22Rv1 (cell line): ENCODE measurements at regions not wholly inside any gene's neighbourhood (a gene's known extent, or its start where the extent isn't known, plus 50 kb on each side); places are given as distances from the start of the nearest gene placed in this dataset.

ENCODE experiments used
- CTCF ChIP-seq: fragments of 450-650 bp; IDR thresholded peaks from 2 replicates; pipeline ENCODE4 v1.5.1; 2017; ENCODE audit warnings: mild to moderate bottlenecking
- ZFX ChIP-seq: fragments of 450-650 bp; IDR thresholded peaks from 2 replicates; pipeline ENCODE4 v1.6.1; 2017; ENCODE audit warnings: antibody characterized with exemption, borderline replicate concordance

- TF ChIP-seq CTCF (no peak), ZFX (no peak)
Observed at GRCh38 chr14:58871573-58871972, 233.8 kb downstream of the DACT1 start.
